Inflammatory macrophage (primary cell): ENCODE measurements at regions not wholly inside any gene's neighbourhood (a gene's known extent, or its start where the extent isn't known, plus 50 kb on each side); places are given as distances from the start of the nearest gene placed in this dataset.
"Not testable (repeated sequence)": the region's sequence is repeated elsewhere in the genome, so short reads cannot be mapped to it uniquely, and the experiment has no call there.

Experiments used
- DNase-seq, 2 donors: peaks; one replicate each; pipeline ENCODE4 v3.0.0-alpha.2; 2020 to 2022

DNA sequence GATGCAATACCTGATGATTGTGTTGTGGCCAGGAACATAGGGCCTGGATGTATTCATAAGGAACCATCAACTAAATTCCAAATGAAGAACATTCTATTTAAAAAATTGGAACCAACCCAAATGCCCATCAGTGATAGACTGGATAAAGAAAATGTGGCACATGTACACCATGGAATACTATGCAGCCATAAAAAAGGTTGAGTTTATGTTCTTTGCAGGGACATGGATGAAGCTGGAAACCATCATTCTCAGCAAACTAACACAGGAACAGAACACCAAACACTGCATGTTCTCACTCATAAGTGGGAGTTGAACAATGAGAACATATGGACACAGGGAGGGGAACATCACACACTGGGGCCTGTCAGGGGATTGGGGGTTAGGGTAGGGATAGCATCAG lies 150.6 kb downstream of the DUSP10 start:
- not testable (repeated sequence) for DNase-seq

DNA sequence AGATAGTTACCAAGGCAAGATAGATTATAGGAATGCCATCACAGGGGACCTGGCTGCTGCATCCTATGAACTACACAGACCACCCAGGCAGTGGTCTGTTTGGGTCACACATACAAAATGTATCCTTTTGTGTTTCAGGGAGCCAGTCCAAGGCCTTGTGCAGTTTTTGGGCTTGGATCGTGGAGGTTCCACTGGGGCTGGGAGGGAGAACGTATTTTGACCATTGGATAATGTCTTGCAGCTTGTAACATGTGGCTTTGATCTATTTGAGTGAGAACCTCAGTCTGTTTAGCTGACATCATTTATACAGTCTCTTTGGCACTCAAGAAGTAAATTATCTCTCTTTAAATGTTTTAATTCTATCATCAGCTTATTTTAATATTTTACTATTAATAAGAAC lies 147.3 kb downstream of the DUSP10 start:
- DNase-seq, result no peak

DNA sequence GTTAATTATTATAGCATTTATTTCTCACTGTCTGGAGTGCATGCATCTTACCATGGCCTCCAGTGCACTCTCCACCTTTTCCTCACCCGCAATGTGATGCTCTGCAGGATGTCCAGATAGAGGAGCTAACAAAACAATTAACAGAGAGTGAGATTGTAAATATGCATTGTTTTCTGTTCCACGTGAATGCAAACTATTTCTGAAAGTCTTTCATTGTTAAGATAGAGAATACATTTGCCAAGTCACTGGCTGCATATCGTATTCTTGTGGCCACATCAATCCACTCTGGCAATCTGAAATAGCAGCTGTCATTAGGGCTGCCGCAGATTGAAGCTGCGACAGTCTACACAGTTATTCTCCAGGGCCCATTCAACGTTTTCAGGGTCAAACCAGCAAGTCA lies 143.8 kb downstream of the DUSP10 start:
- no peak for DNase-seq

DNA sequence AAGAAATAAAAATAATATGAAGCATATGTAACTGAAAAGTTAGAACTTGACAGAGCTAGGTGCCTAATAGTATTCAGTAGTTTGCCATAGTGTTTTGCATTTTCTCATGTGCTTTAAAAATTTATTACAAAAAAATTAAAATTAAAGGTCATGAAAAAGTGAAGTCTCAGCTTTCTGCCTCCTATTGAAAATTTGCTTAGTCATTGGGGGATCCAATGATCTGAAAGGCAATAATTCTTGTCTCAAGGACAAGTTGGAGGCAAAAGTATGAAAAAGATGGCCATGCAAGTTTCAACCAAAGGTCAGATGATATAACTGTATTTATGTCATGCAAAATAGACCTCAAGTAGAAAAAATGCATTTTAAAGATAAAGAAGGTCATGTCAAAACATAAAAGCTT lies 140.7 kb downstream of the DUSP10 start:
- DNase-seq, result no peak

DNA sequence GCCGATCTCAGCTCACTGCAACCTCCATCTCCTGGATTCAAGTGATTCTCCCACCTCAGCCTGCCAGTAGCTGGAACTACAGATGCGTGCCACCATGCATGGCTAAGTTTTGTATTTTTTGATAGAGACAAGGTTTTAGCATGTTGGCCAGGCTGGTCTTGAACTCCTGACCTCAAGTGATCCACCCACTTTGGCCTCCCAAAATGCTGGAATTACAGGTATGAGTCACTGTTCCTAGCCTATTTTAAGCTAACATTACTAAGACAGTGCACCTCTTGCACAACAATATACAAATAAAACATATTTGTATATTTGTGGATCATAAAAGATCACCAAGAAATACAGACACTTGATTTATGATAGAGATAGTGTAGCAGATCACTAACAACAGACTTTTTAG lies 139.1 kb downstream of the DUSP10 start:
- DNase-seq, result no peak

DNA sequence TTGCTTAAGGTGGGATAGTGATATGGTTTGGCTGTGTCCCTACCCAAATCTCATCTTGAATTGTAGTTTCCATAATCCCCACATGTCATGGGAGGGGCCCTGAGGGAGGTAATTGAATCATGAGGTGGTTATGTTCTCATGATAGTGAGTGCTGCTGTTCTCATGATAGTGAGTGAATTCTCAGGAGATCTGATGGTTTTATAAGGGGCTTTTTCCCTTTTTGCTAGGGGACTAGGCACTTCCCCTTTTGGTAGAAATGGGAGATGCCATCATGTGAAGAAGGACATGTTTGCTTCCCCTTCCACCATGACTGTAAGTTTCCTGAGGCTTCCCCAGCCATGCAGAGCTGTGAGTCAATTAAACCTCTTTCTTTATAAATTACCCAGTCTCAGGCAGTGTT lies 137.5 kb downstream of the DUSP10 start:
- DNase-seq, result not testable (repeated sequence)

DNA sequence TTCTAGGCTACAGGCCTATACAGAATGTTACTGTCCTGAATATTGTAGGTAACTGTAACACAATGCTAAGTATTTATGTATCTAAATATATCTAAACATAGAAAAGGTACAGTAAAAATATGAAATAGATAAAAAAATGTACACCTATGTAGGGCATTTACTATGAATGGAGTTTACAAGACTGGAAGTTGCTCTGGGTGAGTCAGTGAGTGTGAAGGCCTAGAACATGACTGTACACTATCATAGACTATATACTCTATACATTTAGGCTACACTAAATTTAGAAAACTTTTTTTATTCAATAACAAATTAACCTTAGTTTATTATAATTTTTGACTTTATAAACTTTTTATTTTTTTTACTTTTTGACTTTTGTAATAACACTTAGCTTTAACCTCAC lies 136.9 kb downstream of the DUSP10 start:
- DNase-seq, result no peak

DNA sequence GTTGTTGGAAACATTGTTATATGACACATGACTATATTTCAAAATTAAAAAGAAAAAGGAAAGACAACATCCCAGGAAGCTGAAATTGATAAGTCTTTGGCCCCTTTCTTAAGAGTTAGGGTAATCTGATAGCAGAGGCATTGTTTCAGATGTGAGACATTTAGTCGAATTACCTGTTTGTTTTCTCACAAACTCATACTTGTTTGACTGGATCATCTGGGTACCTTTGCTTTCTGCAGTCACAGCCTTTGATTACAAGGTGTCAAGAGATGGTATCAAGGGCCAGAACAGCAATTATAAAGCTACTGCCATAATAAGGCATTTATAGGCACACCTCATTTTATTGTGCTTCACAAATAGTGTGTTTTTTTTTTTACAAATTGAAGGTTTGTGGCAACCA lies 136.3 kb downstream of the DUSP10 start:
- no peak for DNase-seq

DNA sequence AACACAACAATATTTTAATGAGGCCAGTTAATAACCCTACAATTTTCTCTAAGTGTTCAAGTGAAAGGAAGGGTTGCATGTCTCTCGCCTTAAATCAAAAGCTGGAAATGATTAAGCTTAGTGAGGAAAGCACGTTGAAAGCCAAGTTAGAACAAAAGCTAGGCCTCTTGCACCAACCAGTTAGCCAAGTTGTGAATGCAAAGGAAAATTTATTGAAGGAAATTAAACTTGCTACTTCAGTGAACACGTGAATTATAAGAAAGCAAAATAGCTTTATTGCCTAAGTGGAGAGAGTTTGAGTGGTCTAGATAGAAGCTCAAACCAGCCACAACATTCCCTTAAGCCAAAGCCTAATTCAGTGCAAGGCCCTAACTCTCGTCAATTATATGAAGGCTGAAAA lies 135.6 kb downstream of the DUSP10 start:
- no peak for DNase-seq

DNA sequence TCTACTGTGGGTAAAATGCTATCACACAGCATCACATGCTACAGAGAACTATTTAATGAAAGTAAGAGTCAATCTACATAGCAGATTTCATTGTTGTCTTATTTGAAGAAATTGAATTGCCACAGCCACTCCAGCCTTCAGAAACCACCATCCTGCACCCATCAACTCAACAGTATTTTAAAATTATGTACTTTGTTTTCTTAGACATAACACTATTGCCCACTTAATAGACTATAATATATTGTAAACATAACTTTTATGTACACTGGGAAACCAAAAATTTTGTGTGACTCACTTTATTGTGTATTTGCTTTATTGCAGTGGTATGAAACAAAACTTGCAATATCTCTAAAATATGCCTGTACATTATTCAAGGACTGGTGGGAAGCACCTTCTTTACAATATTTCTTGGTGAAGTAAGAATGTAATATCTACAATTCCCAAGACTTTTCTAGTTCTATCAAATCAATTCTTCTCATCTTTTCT lies 133.0 kb downstream of the DUSP10 start:
- DNase-seq, result no peak

DNA sequence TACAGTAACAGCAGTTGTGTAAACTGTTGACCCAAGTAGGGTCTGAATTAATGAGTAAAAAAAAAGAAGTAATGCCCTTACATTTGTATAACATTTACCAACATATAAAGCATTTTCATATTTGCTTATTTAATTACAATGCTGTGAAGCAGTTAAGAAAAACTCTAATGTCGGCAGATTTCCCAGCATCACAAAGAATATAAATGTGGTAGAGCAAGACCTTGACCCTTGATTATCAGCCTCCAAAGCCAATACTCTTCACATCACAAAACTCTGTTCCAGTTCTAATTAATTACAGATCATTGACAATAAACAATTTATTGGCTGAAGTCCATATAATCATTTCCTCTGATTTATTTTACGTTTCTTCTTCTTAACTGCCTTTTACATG lies 130.2 kb downstream of the DUSP10 start:
- DNase-seq, result no peak

DNA sequence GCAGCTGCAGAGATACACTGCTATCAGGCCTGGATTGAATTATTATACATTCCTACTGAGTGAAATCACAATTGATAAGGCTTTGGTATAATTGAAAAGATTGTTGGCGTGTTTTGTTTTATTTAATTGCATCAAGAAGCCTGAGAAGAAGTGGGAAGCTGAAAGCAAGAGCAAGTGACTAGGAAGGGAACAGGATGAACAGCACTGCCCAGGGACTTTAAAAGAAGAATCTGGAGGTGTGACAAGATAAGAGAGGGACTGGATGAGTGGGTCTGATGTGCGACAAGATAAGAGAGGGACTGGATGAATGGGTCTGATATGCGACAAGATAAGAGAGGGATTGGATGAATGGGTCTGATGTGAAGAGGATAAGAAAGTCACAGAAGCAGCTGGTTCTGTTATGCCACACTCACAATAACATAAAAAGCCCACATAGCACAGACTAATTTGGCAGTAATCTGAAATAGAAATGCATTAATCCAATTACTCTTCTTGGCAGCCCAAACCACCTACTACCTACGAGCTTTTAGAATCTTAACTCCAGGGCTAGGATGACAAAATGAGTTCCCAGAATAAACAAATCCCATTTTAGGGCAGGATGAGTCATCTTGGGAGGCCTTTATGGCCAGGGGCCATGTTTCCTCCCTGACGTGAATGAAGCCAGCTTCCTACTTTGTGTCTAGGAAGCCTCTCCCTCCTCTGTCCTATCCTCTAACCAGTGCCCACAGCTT lies 129.7 kb downstream of the DUSP10 start:
- peak in 1 of 2 donors; percentile 15 for DNase-seq

DNA sequence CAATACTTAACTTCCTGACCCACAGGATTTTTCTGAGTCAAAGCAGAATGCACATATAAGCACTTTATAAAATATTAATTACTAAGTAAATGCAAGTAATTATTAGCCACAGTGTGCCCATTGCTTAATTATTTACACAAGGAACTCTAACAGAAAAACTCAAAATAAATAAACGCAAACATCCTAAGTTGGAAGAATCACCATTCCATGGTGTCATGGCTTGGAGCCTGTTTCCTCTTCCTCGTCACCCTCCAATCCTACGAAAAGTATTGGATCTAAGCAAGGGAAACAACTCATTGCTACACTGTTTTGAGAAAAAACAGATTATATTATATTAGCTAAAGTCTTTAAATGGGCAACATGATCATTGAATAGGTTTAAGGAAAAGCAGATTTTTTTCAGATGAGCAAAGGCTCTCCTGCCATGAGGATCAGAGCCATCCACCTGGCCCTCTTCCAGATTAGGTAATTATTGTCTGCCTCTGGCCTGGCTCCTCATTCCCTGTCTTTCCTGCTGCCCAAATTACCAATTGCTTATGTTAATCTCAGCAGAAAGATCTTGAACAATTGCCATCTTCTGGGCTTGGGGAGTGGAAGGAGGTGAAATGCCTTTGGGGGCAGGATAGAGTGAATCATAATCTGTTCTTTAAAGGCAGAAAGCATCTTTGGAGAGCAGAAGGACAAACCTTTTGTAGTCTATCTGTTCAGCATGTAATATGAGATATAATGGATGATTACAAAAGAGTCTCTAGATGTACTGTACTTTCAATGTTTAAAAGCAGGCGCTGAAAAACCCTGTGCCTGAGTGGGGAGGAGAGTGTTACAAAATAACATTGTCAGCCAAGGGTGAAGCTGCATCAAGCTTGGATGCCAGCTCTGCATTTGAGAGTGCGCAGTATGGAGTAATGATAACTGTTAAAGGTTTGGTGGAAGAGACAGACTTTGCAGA lies 121.2 kb downstream of the DUSP10 start:
- DNase-seq, result no peak

DNA sequence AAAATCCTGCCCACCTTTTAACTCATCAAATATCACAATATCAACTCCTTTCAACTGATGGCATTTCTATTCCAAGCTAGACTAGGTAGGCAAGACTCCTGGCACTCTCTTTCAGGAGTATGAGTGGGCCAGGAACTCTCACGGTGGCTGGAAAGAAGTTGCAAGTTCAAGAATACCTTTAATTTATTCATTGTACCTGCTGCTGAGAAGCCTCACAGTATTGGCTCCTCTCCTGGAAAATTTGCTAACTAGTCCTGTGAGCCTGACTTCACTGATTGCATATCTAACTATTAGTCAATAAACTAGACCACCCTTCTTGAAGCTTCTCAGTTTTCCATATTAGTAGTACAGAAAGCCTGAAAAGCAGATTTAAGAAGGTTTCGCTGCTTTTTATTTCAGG lies 120.2 kb downstream of the DUSP10 start:
- no peak for DNase-seq

DNA sequence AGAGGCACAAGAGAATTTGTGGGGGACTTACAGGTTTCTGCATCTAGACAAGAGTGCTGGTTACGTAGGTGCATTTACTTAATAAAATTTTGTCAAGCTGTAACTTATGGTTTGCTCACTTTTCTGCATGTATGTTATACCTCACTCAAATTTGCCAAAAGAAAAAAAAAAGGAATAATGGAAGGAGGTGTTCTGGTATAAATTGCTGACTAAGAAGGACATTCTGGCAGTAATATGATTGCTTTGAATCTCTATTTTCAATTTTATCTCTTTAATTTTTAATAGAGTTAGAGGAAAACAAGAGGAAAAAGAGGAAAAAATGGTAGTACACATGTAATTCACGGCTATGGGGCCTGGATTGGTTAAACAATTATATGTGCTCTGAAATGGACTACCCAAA lies 119.5 kb downstream of the DUSP10 start:
- DNase-seq, result no peak

DNA sequence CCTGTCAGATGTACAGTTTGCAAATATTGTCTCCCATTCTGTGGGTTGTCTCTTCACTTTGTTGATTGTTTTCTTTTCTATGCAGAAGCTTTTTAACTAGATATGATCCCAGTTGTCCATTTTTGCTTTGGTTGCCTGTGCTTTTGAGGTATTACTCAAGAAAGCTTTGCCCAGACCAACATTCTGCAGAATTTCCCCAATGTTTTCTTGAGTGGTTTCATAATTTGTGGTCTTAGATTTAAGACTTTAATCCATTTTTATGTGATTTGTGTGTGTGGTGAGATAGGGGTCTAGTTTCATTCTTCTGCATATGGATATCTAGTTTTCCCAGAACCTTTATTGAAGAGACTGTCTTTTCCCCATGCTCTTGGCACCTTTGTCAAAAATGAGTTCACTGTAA lies 116.9 kb downstream of the DUSP10 start:
- no peak for DNase-seq

DNA sequence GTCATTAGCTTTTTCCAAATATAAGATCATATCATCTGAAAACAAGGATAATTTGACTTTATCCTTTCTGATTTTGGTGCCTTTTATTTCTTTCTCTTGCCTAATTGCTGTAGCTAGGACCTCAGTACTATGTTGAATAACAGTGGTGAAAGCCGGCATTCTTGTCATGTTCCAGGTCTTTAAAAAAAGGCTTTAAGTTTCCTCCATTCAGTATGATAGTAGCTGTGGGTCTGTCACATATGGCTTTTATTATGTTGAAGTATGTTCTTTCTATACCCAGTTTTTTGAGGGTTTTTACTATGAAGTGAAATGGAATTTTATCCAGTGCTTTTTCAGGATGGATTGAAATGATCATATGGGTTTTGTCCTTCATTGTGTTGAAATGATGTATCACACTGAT lies 115.8 kb downstream of the DUSP10 start:
- no peak for DNase-seq

DNA sequence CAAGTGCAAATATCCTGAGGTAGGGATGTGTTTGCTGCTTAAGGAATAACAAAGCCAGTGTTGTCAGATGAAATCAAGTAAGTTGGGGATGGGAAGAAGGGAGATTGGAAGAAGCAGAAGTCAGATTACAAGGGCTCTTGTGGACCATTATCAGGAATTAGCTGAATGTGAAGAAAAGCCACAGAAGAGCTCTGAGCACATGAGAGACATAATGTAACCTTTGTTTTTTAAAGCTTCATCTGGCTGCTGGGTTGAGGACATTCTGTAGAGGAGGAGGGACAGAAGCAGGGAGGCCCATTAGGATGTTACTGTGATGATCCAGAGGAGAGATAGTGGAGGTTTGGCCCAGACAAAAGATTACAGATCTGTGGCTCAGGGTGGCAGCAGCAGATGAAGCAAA lies 111.7 kb downstream of the DUSP10 start:
- DNase-seq, result no peak

DNA sequence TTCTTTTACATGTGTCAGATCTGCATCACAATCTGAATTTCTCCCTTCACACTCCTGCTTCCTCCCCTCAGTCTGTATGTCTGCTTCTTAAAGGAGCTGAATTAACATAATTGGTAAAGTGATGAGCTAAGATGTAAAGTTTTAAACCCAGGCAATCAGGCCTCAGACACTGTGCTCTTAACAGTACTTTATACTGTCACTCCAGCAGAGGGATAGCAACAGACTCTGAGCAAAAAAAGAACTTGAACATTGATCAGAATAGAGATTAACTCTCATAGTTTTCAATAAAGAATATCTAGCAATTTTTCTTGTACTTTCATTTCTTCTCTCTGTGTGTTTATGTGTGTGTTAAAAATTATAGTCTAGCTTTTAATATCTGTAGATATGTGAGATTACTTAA lies 110.3 kb downstream of the DUSP10 start:
- no peak for DNase-seq

DNA sequence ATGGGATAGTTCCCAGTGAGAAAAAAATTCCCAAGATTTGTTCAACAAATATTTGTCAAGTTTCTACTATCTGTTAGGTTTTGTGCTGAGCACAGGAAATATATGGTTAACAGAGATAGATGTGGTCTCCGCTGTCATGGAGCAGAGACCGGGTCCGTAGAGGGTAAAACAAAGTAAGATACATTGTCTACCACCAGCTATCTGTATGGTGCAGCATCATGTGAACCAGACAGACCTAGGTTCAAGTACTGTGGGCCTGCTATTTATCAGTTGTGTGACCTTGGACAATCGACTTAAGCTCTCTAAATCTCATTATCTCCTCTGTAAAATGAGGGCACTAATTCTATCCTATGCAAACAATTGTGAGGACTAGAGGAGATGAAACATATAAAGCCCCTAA lies 109.8 kb downstream of the DUSP10 start:
- DNase-seq, result no peak

DNA sequence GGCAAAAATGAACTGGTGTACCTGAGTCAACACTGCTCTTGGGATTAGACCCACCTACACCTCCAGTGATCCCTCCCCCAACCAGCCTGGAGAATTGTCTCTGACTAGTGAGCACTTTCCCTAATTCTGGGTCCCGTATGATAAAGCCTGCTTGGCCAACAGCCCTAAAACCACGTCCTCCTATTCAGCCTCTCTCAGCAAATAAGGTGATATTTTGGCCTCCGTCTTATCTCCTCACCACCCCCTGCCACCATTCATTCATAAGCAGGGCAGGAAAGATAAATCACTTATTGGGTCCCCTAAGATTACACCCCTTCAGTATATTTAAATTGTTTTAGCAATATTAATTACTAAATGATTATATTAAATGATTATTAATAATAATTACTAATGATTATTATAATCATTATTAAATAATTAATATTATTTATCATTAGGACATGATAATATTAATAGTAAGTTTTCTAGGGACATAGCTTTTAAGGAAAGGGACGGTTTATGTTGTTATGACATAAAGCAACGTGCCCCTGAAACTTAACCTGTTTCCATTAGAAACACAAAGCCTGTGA lies 108.0 kb downstream of the DUSP10 start:
- no peak for DNase-seq

DNA sequence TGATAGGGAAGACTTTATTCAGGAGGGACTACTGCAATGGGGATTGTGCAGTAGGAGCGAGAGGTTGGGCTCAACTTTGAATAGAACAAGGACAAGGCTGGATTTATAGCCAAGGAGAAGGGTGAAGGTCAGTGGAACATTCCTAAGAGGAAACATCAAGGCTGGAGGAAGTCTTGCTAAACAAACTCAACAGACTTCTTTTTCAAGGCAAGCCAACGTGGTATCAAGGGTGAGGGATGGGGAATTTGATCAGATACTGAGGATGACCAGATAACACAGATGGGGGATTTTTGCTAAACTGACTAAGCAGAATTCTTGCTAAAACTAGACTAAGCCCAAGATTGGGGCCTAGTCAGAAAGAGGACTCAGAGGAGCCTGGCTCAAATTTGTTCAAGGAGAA lies 107.3 kb downstream of the DUSP10 start:
- DNase-seq, result no peak

DNA sequence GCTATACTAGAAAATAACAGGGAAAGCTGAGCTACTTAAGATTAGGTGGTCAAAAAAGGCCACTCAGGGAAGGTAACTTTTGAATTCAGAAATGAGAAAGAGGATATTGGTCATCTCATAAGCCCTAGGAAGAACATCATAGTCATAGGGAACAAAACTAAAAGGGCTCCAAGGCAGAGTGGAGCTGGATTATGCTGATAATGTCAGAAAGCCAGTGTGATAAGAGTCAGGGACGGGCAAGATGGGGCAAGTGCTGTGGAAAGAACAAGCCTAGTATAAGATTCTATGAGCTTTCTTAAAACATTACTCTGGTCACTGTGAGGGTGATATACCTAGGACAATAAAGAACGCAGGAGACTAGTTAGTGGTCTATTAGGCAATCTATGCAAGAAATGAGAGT lies 106.6 kb downstream of the DUSP10 start:
- DNase-seq, result no peak

DNA sequence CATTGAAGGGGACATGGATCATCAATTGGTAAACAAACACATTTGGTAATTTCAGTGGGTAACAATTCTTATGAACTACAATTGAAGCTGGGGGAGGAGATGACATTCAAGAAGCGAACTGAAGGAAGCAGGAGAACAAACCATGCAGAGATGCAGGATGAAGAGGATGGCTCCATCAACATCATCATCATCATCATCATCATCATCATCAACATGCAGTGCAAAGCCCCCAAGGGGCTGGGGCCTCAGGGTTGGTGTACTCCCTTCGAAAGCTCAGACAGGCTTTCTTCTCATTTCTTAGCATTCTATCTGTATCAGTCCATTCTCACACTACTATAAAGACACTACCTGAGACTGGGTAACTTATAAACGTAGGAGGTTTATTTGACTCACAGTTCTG lies 105.8 kb downstream of the DUSP10 start:
- no peak for DNase-seq
